ENCODE measurements at regions not wholly inside any gene's neighbourhood (a gene's known extent, or its start where the extent isn't known, plus 50 kb on each side); places are given as distances from the start of the nearest gene placed in this dataset.

- no peak for DNase-seq
These were observed 401.0 kb downstream of the TMA16 start for GRCh38 chr4:163895378-163896005.

DNA sequence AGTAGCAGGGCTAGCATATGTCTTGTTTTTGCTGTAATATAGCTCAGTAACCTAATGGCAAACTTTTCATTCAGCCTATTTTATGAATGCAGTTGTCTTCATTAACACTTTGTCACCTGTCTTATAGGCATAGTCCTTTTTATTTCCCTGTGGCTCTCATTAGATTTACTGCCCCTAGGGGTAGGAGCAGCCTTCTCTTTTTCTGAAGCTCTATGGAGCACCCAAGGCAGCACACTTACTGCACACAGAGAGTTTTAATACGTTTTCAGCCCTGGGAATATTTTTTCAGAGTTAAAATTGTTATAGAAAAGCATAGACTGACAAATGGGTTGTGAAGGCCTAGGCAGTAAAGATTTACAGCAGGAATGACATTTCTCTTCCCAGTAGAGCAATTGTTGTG is 406.8 kb downstream of the TMA16 start:
- DNase-seq, result no peak

DNA sequence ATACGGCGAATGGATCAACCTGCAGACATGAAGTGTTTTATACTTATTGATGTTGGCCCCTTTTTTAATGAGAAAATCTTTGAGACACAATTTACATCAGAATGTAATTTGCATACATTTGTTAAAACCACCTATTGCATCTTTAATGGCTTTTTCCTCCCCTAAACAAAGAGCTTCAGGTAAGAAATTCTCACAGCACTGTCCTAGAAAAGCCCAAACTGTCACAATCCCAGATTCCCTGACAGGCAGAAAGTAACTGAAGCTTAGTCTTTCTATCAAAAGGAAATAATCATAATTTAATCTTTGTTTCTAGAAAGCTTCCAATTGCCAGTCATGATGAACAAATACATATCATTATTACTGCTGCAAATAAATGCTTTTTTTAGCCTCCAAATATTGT is 407.9 kb downstream of the TMA16 start:
- no peak for DNase-seq

GRCh38 chr4:163911891-163912290 is 417.4 kb downstream of the TMA16 start:
- DNase-seq, result no peak

- no peak for DNase-seq
These were observed 419.1 kb downstream of the TMA16 start for GRCh38 chr4:163913571-163913970.

- no peak for DNase-seq
These were observed 421.4 kb downstream of the TMA16 start for GRCh38 chr4:163915896-163916295.

DNA sequence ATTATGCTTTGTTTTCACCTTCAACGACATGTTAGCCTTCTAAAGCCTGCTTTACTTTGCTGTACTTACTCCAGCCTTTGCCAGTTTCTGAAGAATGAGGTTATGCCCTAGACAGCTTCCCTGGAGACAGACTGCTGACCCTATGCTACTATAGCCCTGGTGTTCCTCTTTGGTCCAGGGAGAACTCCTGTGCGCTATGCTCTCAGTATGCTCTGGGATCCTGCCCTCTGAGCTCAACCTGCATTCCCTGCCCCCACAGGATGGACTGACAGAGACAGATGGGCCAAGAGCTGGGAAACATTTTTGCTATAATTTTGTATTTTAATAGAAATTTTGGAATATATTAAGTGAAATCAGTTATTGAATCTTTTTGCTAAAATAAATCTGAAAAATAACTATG is 425.9 kb downstream of the TMA16 start:
- no peak for DNase-seq

GRCh38 chr4:163922302-163922701 is 427.8 kb downstream of the TMA16 start:
- no peak for DNase-seq

DNA sequence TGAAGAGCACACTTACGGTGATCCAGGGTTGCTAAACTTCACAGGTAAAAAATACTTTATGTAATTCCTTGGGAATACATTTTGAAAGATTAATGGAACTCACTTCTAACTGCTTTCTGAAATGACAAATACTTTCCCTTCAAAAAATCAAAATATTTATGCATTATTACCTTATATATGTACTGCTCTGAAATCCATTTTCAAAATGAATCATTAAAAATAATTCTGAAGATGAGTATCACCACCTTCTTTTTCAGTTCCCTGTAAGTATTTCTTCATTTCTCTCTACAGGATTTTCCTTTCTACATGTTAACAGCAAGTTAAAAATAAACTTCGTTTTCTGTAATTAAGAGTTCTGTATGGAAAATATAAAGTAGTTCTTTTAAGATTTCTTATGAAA is 428.6 kb downstream of the TMA16 start:
- no peak for DNase-seq

- DNase-seq, result no peak
These were observed 435.6 kb downstream of the TMA16 start for GRCh38 chr4:163930086-163930485.

DNA sequence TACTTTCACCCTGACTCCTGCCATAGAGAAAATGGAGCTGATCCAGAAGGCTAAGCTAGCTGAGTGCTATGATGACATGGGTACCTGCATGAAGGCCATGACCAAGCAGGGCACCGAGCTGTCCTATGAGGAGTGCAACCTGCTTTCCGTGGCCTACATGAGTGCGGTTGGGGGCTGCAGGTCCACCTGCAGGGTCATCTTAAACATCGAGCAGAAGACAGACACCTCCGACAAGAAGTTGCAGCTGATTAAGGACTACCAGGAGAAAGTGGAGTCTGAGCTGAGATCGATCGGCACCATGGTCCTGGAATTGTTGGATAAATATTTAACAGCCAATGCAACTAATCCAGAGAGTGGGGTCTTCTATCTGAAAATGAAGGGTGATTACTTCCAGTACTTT is 438.0 kb downstream of the TMA16 start:
- DNase-seq, result no peak

GRCh38 chr4:163939597-163939996 is 445.1 kb downstream of the TMA16 start:
- no peak for DNase-seq

DNA sequence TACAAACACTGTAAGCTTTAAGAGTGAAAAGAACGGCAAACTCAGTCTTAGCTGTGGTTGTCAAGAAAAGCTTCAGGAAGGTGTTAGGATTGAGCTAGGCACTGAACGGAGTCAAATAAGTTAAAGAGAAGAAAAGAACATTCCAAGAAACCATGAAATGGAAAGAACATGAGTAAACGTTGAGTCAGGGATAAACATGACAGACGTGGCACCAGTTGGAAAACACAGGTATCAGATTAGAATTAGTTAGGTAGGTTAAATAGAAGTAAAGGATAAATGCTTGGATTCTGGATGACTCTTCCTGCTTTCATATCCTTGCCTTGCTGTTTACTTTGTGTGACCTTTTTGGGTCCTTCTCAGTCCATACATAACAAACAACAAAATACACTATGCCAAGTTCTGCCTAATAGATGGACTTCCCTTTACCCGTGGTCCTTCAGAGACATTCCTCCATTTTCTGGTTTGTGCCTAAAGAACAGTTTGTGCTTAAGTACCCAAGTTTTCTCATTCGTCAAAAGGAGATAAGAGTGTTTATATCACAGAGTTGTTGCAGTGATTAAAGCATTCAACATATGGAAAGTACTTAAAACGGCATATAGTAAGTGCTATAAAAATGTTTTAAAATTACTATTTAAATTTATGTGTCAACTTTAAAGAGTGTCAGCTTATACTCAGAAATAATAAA is 446.9 kb downstream of the TMA16 start:
- no peak for DNase-seq

DNA sequence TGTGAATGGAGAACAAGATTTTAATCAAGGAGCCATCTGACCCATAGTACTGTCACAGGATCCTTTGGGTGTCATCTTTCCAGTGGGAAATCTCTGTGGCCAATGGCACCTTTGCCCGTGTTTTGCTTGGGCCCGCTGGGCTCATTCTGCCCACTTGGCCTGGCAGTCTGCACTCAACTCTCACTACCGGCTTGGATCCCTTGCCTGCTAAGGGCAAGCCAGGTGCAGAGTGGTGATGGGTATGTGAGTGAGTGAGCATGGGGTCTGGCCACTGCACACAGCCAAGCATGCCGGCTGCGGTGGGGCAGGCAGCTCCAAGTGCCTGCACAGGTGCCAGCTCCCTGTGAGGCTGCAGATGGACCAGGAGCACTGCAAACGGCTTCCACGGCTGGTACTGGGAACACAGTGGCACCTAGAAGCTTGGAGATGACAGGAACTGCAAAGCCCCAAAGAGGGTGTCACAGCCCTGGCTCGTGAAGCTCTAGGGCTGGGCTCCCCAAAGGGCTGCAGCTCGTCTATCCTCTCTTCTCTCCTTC is 454.5 kb downstream of the TMA16 start:
- DNase-seq, result no peak

- DNase-seq, result no peak
These were observed 455.6 kb downstream of the TMA16 start for GRCh38 chr4:163949976-163950601.

GRCh38 chr4:163955288-163955687 is 460.8 kb downstream of the TMA16 start:
- DNase-seq, result no peak

DNA sequence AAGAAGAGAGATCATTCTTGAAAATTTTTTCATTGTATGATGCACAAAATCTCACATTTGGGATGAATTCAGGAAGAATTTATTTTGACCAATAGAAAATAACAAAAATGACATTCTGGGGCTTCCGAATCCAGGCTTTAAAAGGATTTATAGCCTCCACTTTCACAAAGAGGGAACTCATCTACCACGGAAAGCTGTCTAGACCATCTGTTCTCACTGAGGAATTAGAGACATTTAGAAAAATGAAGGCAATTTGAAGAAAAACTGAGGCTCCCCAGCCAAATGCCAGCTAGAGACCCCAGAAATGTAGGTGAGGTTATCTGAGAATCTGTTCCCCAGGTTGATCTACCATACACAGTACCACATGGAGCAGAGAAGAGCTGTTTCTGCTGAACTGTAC is 464.3 kb downstream of the TMA16 start:
- peak; percentile 1 for DNase-seq

GRCh38 chr4:163959932-163960331 is 465.4 kb downstream of the TMA16 start:
- DNase-seq, result no peak

GRCh38 chr4:163966612-163967011 is 472.1 kb downstream of the TMA16 start:
- no peak for DNase-seq

GRCh38 chr4:163967263-163967662 is 472.8 kb downstream of the TMA16 start:
- DNase-seq, result no peak

DNA sequence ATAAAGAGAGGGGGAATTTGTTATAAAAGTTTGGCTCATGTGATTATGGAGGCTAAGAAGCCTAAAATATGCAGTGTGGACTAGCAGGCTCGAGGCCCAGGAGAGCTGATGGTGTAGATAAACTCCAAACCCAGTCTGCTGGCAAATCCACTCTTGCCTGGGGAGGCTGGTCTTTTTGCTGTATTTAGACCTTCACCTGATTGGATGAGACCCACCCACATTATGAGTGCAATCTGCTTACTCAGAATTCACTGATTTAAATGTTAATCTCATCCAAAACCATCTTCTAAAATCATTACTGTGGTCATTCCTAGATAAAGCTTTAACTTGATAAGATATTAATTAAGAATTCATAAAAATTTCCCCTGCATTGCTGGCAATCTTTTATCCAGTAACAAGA is 473.2 kb downstream of the TMA16 start:
- DNase-seq, result no peak

DNA sequence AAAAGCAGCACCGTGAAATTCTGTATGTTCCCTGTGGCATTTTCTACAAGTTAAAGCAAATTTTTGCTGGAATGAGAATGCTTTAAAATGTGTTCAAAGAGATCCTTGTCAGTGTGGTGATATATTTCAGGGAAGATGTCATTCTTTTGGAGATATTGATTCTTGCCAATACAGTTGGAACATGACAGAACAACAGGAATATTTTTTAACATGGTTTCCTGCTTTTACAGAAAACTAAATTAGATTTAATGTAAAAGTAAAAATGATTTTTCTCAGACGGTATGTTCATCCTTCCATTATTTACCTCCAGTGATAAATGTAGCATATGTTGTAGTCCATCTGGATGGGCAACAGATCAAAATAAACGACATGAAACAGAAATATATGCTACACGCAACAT is 474.8 kb downstream of the TMA16 start:
- no peak for DNase-seq

DNA sequence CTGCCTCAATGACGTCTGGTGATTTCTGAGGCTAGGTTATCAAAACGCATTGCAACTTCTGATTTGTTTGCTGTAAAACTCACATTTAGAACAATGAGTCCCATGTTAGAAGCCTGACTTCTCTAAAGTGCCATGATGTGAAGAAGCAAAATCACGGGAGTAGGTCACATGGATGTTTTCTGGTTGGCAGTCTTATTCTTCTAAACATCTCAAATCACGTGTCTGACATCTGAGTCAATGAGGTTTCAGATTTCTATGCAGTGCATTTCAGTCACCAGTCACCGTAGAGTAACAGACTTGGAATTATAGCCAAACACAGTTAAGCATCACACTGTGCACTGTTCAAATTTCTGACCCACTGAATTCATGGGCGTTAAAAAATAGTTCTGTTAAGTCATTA is 482.1 kb downstream of the TMA16 start:
- no peak for DNase-seq

GRCh38 chr4:163988391-163988790 is 493.9 kb downstream of the TMA16 start:
- DNase-seq, result no peak

Data from NCI-H2081 treated with DMSO at 0.1 percent for 48 hours (cell line).